GM12891 (cell line): ENCODE measurements at regions not wholly inside any gene's neighbourhood (a gene's known extent, or its start where the extent isn't known, plus 50 kb on each side); places are given as distances from the start of the nearest gene placed in this dataset.

Experiments
- DNase-seq: peaks from one replicate; pipeline ENCODE4 v3.0.0; 2011; ENCODE audit warnings: low spot score; ENCODE audit not compliant: insufficient read length
- FAIRE-seq: peaks from 2 replicates; lab custom pipeline; 2011; peaks lifted over from hg19 to GRCh38; lab: Jason Lieb, UNC
- PAX5 ChIP-seq: IDR thresholded peaks from 2 replicates; pipeline ENCODE4 v1.6.1; 2011; ENCODE audit warnings: low read length, moderate library complexity, mild to moderate bottlenecking; ENCODE audit not compliant: insufficient read depth, severe bottlenecking
- POLR2A ChIP-seq: IDR thresholded peaks from 2 replicates; pipeline ENCODE4 v1.6.1; 2011; ENCODE audit warnings: low read depth, low read length, control low read depth
- POLR2AphosphoS5 ChIP-seq: IDR thresholded peaks from 2 replicates; pipeline ENCODE4 v1.6.1; 2011; ENCODE audit warnings: low read depth, low read length, control low read depth
- POU2F2 ChIP-seq: IDR thresholded peaks from 2 replicates; pipeline ENCODE4 v1.6.1; 2011; ENCODE audit warnings: low read depth, mild to moderate bottlenecking, control low read depth, low read length, moderate library complexity
- SPI1 ChIP-seq: IDR thresholded peaks from 2 replicates; pipeline ENCODE4 v1.6.1; 2011; ENCODE audit warnings: low read depth, low read length, control low read depth
- TAF1 ChIP-seq: IDR thresholded peaks from 2 replicates; pipeline ENCODE4 v1.6.1; 2011; ENCODE audit warnings: low read depth, low read length, control low read depth

DNA sequence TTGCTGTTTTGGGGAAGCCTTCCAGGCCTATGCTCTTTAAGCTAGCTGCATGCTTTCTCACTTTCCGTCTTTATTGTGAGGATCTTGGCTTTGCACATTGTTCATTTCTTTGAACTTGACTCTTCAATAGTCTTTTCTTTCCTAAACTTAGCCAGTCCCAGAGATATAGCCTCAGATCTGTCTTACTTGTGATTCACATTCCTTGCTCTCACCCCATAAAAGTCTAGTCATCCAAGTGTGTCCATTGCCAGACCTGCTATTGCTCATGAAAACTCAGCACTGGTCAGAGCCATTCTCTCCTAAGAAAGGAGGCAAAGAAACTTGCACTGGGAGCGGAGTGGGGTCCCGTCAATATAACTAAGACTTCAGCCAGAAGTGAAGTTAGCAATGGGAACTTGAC, 275.0 kb upstream of the CTSO start:
- TF ChIP-seq POLR2A, result no peak
- TF ChIP-seq SPI1, result no peak
- TF ChIP-seq TAF1, result no peak
- no peak for TF ChIP-seq POU2F2
- TF ChIP-seq PAX5, result no peak
- TF ChIP-seq POLR2AphosphoS5, result no peak
- FAIRE-seq, result no peak
- no peak for DNase-seq

DNA sequence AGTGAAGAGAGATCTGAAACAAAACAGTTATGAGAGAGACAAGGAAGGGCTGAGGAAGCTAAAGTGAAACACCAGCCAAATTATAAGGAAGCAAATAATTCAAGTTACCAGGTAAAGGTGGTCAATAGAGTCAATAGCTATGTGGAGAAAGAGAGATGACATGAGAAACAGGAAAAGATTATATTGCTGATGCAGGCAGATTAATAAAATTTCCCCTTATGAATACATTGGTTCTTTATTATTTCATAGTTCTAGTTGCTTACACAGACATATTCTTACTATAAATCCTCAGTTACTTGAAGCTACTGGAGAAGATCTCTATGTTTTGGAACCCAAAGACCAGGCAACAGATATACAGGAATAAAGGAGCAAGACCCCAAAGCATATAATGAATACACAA, 273.7 kb upstream of the CTSO start:
- TF ChIP-seq SPI1 (no peak), PAX5 (no peak), POLR2AphosphoS5 (no peak), POU2F2 (no peak), TAF1 (no peak), POLR2A (no peak)
- FAIRE-seq (no peak), DNase-seq (no peak)

DNA sequence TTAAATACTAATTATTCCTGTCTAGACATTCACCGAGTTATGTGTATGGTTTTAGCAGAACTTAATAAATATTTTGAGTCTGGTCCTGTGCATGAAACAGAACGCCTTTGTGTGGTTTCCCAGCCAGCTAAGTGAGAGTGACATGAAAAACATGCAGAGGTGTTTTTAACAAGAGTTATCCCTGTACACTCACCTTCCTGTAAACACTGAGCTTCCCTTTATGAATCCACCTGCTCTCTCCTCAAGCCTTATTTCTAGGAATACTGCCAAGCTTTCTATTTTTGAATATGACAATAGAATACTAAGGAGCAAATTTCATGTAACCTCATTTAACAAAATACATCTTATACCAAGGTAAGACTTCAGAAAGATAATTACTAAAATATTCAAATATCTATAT, 270.3 kb upstream of the CTSO start:
- FAIRE-seq (no peak), DNase-seq (no peak)
- TF ChIP-seq POU2F2 (no peak), POLR2A (no peak), PAX5 (no peak), SPI1 (no peak)

DNA sequence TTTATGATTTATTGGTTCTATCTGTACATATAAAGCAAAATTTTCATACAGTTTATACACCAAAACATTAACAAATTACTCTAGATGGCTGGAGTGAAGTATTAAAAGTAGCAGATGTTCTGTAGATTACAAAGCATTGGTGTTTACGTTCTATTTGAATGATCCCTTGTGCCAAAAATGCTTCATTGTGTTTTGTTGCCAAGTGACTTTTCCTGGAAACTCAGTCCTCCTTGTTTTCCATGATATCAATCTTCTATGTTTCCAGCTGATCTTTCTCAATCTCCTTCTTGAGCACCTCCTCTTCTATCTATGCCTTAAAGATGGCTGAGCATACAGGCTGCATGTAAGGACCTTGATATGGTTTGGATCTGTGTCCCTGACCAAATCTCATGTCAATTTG, 263.6 kb upstream of the CTSO start:
- no peak for TF ChIP-seq POLR2A
- DNase-seq, result no peak
- FAIRE-seq, result no peak

DNA sequence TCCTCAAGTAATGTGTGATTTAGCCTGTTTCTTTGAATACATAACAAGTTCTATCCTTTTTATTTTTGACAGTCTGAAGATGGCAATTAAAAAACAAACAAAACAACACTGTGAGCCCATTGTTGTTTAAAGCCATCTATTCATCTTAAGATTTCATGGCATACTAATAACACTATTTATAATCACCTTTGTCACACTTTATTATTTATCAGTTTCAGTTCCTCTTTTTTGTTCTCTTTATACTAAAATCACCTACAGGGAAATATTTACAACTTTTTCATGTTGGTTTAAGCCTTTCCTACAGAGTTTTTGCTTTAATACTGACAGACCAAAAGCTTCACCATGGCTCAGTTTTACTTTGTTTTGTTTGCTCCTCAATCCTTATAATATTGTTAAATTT, 247.4 kb upstream of the CTSO start:
- TF ChIP-seq POLR2AphosphoS5 (no peak), SPI1 (peak; percentile 88), TAF1 (no peak)
- no peak for FAIRE-seq
- peak; percentile 17 for DNase-seq

DNA sequence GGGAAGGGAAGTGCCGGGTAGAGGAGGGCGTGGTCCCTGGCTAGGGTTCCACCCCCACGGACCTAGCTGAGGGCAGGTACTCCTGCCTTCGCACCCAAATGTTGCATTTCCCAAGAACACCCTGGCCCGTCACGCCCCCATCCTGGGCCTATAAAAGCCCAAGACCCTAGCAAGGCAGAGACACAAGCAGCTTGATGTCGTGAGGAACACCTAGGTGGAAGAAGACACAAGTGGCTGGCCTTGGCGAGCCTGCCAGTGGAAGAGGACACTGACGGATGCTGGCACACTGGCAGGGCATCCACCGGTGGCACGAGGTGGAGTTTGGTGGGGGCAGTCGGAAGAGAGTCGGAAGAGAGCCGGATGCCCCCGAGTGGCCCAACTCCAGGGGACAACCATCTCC, 244.8 kb upstream of the CTSO start:
- no peak for DNase-seq
- TF ChIP-seq POLR2AphosphoS5 (no peak), POU2F2 (no peak), TAF1 (no peak), SPI1 (no peak), POLR2A (no peak), PAX5 (no peak)
- no peak for FAIRE-seq

DNA sequence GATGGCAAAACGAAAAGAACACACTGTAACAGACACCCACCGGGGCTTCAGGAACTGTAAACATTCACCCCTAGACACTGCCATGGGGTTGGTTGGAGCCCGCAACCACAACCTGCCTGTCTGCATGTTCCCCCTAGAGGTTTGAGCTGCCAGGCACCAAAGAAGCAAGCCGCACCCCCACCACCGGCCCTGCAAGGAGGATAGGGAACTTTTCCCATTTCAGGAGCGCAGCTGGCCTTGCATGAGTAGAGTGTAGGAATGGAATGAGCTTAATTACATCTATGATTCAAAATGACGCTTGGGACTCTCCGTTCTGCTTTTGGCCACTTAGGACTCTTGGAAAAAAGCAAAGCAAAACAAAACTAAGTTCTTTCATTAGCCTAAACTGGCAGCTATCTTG, 243.6 kb upstream of the CTSO start:
- TF ChIP-seq SPI1, result no peak
- TF ChIP-seq TAF1, result no peak
- no peak for TF ChIP-seq PAX5
- no peak for DNase-seq
- FAIRE-seq, result no peak

DNA sequence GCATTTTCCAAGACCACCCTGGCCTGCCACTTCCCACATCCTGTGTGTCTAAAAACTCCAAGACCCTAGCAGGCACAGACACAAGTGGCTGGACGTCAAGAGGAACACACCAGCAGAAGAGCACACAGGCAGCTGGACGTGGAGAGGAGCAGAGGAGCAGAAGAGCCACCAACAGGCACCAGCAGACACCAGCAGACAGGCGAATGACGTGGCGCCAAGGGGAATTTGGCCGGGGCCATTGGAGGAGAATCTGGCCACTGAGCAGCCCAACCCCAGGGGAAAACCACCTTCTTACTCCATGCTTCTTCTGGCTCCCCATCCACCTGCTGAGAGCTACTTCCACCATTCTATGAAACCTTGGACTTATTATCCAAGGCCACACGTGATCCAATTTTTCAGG, 243.1 kb upstream of the CTSO start:
- peak; percentile 76 for FAIRE-seq
- DNase-seq, result no peak
- TF ChIP-seq POLR2AphosphoS5, result no peak
- TF ChIP-seq POLR2A, result no peak
- TF ChIP-seq TAF1, result no peak
- TF ChIP-seq SPI1, result no peak
- no peak for TF ChIP-seq POU2F2
- TF ChIP-seq PAX5, result no peak

DNA sequence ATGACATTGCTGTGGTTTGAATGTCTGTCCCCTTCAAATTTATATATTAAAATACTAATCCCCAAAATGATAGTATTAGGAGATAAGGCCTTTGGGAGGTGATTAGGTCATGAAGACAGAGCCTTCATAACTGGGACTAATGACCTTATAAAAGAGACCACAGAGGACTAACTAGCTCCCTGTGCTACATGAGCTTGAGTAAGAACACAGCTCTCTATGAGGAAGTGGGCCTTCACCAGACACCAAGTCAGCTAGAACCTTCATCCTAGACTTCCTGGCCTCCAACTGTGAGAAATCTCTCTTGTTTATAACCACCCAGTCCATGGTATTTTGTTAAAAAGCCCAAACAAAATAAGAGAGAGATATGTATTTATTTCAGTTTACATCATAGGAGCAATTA, 242.2 kb upstream of the CTSO start:
- DNase-seq (peak; percentile 7), FAIRE-seq (no peak)
- TF ChIP-seq POLR2AphosphoS5, result no peak
- TF ChIP-seq SPI1, result peak; percentile 99

DNA sequence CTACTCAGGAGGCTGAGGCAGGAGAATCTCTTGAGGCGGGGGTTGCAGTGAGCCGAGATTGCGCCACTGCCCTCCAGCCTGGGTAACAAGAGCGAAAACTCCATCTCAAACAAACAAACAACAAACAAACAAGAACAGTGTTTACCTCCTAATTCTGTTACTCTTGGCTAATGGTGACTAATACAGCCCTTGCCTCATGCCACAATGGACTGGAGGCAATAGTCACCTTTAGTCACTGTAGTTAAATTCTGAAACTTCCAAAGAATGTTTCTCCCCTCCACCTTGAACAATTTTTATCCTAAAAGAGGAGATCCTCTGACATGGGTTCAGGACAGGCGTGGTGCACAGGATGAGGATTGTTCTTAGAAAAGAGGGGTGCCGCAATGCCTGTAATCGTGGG, 241.2 kb upstream of the CTSO start:
- no peak for DNase-seq
- no peak for FAIRE-seq
- no peak for TF ChIP-seq POLR2AphosphoS5
- no peak for TF ChIP-seq POLR2A
- TF ChIP-seq PAX5, result no peak

DNA sequence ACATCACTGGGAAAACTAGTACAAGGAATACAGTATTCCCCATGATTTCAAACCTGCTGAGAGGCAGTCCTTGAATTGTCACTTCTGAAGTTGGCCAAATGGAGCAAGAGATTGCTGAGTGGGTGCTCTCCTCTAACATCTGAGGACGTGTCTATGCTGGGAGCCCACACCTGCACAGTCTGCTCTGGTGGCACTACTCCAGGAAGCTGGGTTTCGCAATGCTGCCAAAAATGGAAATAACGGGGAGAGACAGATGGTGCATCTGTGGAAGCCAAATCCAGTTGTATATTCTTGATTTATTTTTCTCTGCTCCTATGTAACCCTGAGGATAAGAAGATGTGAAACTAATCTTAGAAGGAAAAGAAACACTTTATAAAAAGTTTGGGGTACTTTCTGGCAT, 240.1 kb upstream of the CTSO start:
- FAIRE-seq, result no peak
- no peak for TF ChIP-seq TAF1
- no peak for TF ChIP-seq POLR2A
- TF ChIP-seq SPI1, result no peak
- no peak for TF ChIP-seq POLR2AphosphoS5
- no peak for TF ChIP-seq POU2F2
- TF ChIP-seq PAX5, result no peak
- DNase-seq, result no peak
